Right lobe of liver (tissue), 6 donors: ENCODE measurements at regions not wholly inside any gene's neighbourhood (a gene's known extent, or its start where the extent isn't known, plus 50 kb on each side); places are given as distances from the start of the nearest gene placed in this dataset.

Experiments
- ATAC-seq, 4 donors: fragments of 200-7000 bp; cut with Tn5 transposase; one replicate each; pipeline ENCODE4 v1.9.1; 2020; ENCODE audit warnings: mild to moderate bottlenecking in 4 of 4, moderate library complexity in 4 of 4
- DNase-seq, 3 donors: peaks; one replicate each; pipeline ENCODE4 v3.0.0-alpha.2; 2020
- H3K27ac ChIP-seq, 3 donors: fragments of 200-600 bp; one replicate each; pipeline ENCODE4 v1.8.0; 2022
- H3K27me3 ChIP-seq, 2 donors: fragments of 200-600 bp; one replicate each; pipeline ENCODE4 v1.8.0; 2022
- H3K36me3 ChIP-seq, 4 donors: fragments of 200-600 bp; sonication (generic) in 1 of 4; one replicate each; pipeline versions ENCODE4 v1.5.1 to v1.8.0; 2017 to 2022; ENCODE audit warnings: control low read depth in 1 of 4
- H3K4me1 ChIP-seq, 4 donors: fragments of 200-600 bp; sonication (generic) in 1 of 4; one replicate each; pipeline versions ENCODE4 v1.5.1 to v1.8.0; 2017 to 2022; ENCODE audit warnings: control low read depth in 1 of 4
- H3K4me3 ChIP-seq, 3 donors: fragments of 200-600 bp; one replicate each; pipeline ENCODE4 v1.8.0; 2022
- H3K9me3 ChIP-seq, 4 donors: fragments of 200-600 bp; sonication (generic) in 1 of 4; one replicate each; pipeline versions ENCODE4 v1.5.1 to v1.8.0; 2017 to 2022; ENCODE audit warnings: control low read depth in 1 of 4
- CTCF ChIP-seq, 4 donors: fragments of 200-600 bp in 3 of 4; fragments of 450-650 bp in 1 of 4; IDR thresholded peaks; one replicate each; pipeline versions ENCODE4 v1.5.1 to v1.8.0; 2016 to 2022; ENCODE audit warnings: antibody characterized with exemption in 4 of 4, mild to moderate bottlenecking in 2 of 4
- POLR2A ChIP-seq: fragments of 450-650 bp; IDR thresholded peaks from one replicate; pipeline ENCODE4 v1.6.1; 2017; ENCODE audit warnings: antibody characterized with exemption, mild to moderate bottlenecking
- WGBS: methylation state at CpG from one replicate; pipeline ENCODE4 v1.1.6; 2018; ENCODE audit warnings: low coverage, low lambda C conversion rate; ENCODE audit not compliant: insufficient coverage; ENCODE audit errors: missing lambda C conversion rate; 5-methylcytosine and 5-hydroxymethylcytosine counted together
- intact Hi-C, 2 donors: fragments of 100-400 bp; cut with DNase I; formaldehyde crosslinking; loops; one replicate each; pipeline versions ENCODE4 v1.11.2 to v1.14.1; 2022
- donor health status: DM: no; HTN: yes; CAD: no.
- donor health status: DM: no; HTN: no; CAD: no.
- donor health status: DM: no; HTN: no; CAD: no.
- donor health status: DM: no; HTN: yes; CAD: no.
- donor health status: DM: no; HTN: yes; CAD: no.

GRCh38 chr11:97786961-97787360, 1233.8 kb upstream of the CNTN5 start:
- DNase-seq: no peak
- H3K36me3 ChIP-seq: no peaks in the 10 kb centered on the region
- ATAC-seq: no peak
- no peak for TF ChIP-seq POLR2A
- no peak for TF ChIP-seq CTCF (IDR thresholded peaks at IDR 0.05)
- no peak overlapping the region for H3K27ac ChIP-seq
- no peak overlapping the region for H3K4me3 ChIP-seq
- intact Hi-C loops: no loop called here
- H3K4me1 ChIP-seq: no peaks in the 10 kb centered on the region
- no peaks in the 10 kb centered on the region for H3K27me3 ChIP-seq
- no peaks in the 10 kb centered on the region for H3K9me3 ChIP-seq
- WGBS: 75% methylated on average over 2 of the region's 3 CpGs

GRCh38 chr11:97794876-97795275, 1225.9 kb upstream of the CNTN5 start:
- intact Hi-C loops: no loop called here
- no peaks in the 10 kb centered on the region for H3K4me1 ChIP-seq
- no peak for TF ChIP-seq POLR2A
- no peak for TF ChIP-seq CTCF (IDR thresholded peaks at IDR 0.05)
- ATAC-seq (no peak), DNase-seq (no peak)
- no peaks in the 10 kb centered on the region for H3K36me3 ChIP-seq
- H3K27ac ChIP-seq: no peak overlapping the region
- H3K27me3 ChIP-seq: no peaks in the 10 kb centered on the region
- 14% methylated on average over 2 of the region's 2 CpGs for WGBS
- no peak overlapping the region for H3K4me3 ChIP-seq
- H3K9me3 ChIP-seq: no peaks in the 10 kb centered on the region

GRCh38 chr11:97800891-97801290, 1219.9 kb upstream of the CNTN5 start:
- intact Hi-C loops: no loop called here
- Histone ChIP-seq H3K36me3 (no peaks in the 10 kb centered on the region), H3K9me3 (no peaks in the 10 kb centered on the region), H3K27me3 (no peaks in the 10 kb centered on the region), H3K4me1 (no peaks in the 10 kb centered on the region), H3K27ac (no peak overlapping the region), H3K4me3 (no peak overlapping the region)
- DNase-seq: no peak
- no peak for ATAC-seq
- WGBS: 53% methylated on average over 3 of the region's 3 CpGs
- TF ChIP-seq CTCF (IDR thresholded peaks at IDR 0.05) (no peak), POLR2A (no peak)

GRCh38 chr11:97814325-97814959, 1206.3 kb upstream of the CNTN5 start:
- Histone ChIP-seq H3K36me3 (no peaks in the 10 kb centered on the region), H3K9me3 (no peaks in the 10 kb centered on the region), H3K4me1 (no peaks in the 10 kb centered on the region), H3K4me3 (no peak overlapping the region), H3K27me3 (no peaks in the 10 kb centered on the region), H3K27ac (no peak overlapping the region)
- no peak for DNase-seq
- no peak for TF ChIP-seq CTCF (IDR thresholded peaks at IDR 0.05)
- no peak for TF ChIP-seq POLR2A
- WGBS: 41% methylated on average over 4 of the region's 4 CpGs
- ATAC-seq: no peak
- intact Hi-C loops: no loop called here

GRCh38 chr11:97815667-97816066, 1205.1 kb upstream of the CNTN5 start:
- Histone ChIP-seq H3K36me3 (no peaks in the 10 kb centered on the region), H3K27me3 (no peaks in the 10 kb centered on the region), H3K4me3 (no peak overlapping the region), H3K27ac (no peak overlapping the region), H3K9me3 (no peaks in the 10 kb centered on the region), H3K4me1 (no peaks in the 10 kb centered on the region)
- TF ChIP-seq POLR2A: no peak
- ATAC-seq (no peak), DNase-seq (no peak)
- 30% methylated on average over 1 of the region's 1 CpG for WGBS
- intact Hi-C loops: no loop called here
